H1 (cell line): ENCODE measurements at regions not wholly inside any gene's neighbourhood (a gene's known extent, or its start where the extent isn't known, plus 50 kb on each side); places are given as distances from the start of the nearest gene placed in this dataset.

ENCODE experiments used
- CTCF ChIA-PET: fragments of 300-600 bp; sonication (Branson Sonifier 250); formaldehyde crosslinking; loops from one replicate; lab custom pipeline; 2021; ENCODE audit not compliant: partially characterized antibody; lab: Charles Lee
- POLR2A ChIA-PET: fragments of 300-600 bp; sonication (Branson Sonifier 250); formaldehyde crosslinking; loops from one replicate; lab custom pipeline; 2021; ENCODE audit warnings: inconsistent platforms; ENCODE audit not compliant: partially characterized antibody; lab: Charles Lee
- DNase-seq, 2 experiments: peaks; one replicate each; pipeline versions ENCODE4 v3.0.0 to v3.0.0-alpha.2; 2010 to 2022; ENCODE audit warnings: low spot score in 2 of 2, low read depth in 1 of 2, mixed read lengths in 1 of 2
- FAIRE-seq: peaks from 2 replicates; lab custom pipeline; 2011; peaks lifted over from hg19 to GRCh38; lab: Jason Lieb, UNC
- H2AFZ ChIP-seq: 2 replicates; pipeline ENCODE4 v1.8.1; 2012; ENCODE audit warnings: low read length, inconsistent platforms
- H2AK5ac ChIP-seq: 2 replicates; pipeline ENCODE4 v1.6.1; 2013; ENCODE audit warnings: low read depth, low read length
- H2BK120ac ChIP-seq: replicated peaks from 2 replicates; pipeline ENCODE3; 2013; ENCODE audit warnings: low read depth, low read length, inconsistent platforms
- H2BK12ac ChIP-seq: 2 replicates; pipeline ENCODE4 v1.6.1; 2013; ENCODE audit warnings: low read depth, low read length
- H2BK15ac ChIP-seq: 2 replicates; pipeline ENCODE4 v1.6.1; 2013; ENCODE audit warnings: low read length
- H2BK20ac ChIP-seq: 2 replicates; pipeline ENCODE4 v1.6.1; 2013; ENCODE audit warnings: low read length
- H2BK5ac ChIP-seq: 2 replicates; pipeline ENCODE4 v1.6.1; 2013; ENCODE audit warnings: low read depth, low read length
- H3K14ac ChIP-seq: 2 replicates; pipeline ENCODE4 v1.6.1; 2013; ENCODE audit warnings: inconsistent platforms; ENCODE audit not compliant: insufficient read length
- H3K18ac ChIP-seq: 2 replicates; pipeline ENCODE4 v1.6.1; 2013; ENCODE audit warnings: low read length; ENCODE audit errors: extremely low read depth
- H3K23ac ChIP-seq: 2 replicates; pipeline ENCODE4 v1.6.1; 2013; ENCODE audit warnings: inconsistent platforms; ENCODE audit not compliant: insufficient read length
- H3K23me2 ChIP-seq: 2 replicates; pipeline ENCODE4 v1.6.1; 2013; ENCODE audit warnings: low read depth, low read length
- H3K27ac ChIP-seq: 2 replicates; pipeline ENCODE4 v1.6.1; 2011; ENCODE audit warnings: low read depth, low read length, inconsistent platforms
- H3K27me3 ChIP-seq, 4 experiments: replicated peaks in 1 of 4; 1 replicate in 1 of 4; 2 replicates in 3 of 4; pipeline versions ENCODE4 v1.6.1 to v1.8.1; 2011 to 2013; ENCODE audit warnings: low read length in 3 of 4, mild to moderate bottlenecking in 3 of 4, inconsistent platforms in 2 of 4, mixed read lengths in 2 of 4, moderate library complexity in 1 of 4; ENCODE audit not compliant: control insufficient read depth in 3 of 4, insufficient read depth in 3 of 4; ENCODE audit errors: extremely low read depth in 1 of 4
- H3K36me3 ChIP-seq, 4 experiments: 2 replicates each; pipeline versions ENCODE4 v1.6.1 to v1.8.1; 2011 to 2013; ENCODE audit warnings: mild to moderate bottlenecking in 4 of 4, low read length in 3 of 4, moderate library complexity in 2 of 4, control low read depth in 1 of 4, inconsistent platforms in 1 of 4; ENCODE audit not compliant: insufficient read depth in 4 of 4, control insufficient read depth in 2 of 4
- H3K4ac ChIP-seq: replicated peaks from 2 replicates; pipeline ENCODE3; 2013; ENCODE audit warnings: low read length, low read depth, mixed read lengths, inconsistent platforms; ENCODE audit not compliant: insufficient read length
- H3K4me1 ChIP-seq, 4 experiments: replicated peaks in 1 of 4; 1 replicate in 1 of 4; 2 replicates in 3 of 4; pipeline versions ENCODE4 v1.6.1 to v1.8.1; 2011 to 2013; ENCODE audit warnings: low read length in 3 of 4, inconsistent platforms in 2 of 4, mixed read lengths in 1 of 4; ENCODE audit not compliant: insufficient read depth in 4 of 4, control insufficient read depth in 3 of 4
- H3K4me2 ChIP-seq, 2 experiments: 2 replicates each; pipeline versions ENCODE4 v1.6.1 to v1.8.1; 2011 to 2013; ENCODE audit warnings: low read depth in 2 of 2, low read length in 2 of 2, control low read depth in 1 of 2, inconsistent platforms in 1 of 2, mild to moderate bottlenecking in 1 of 2; ENCODE audit not compliant: insufficient read depth in 1 of 2
- H3K4me3 ChIP-seq, 4 experiments: fragments of 200-600, 300-600 bp in 1 of 4; sonication (generic), shearing (Covaris generic), sonication (Bioruptor Twin) in 1 of 4; 2 replicates each; pipeline versions ENCODE4 v1.5.1 to v1.8.1; 2011 to 2016; ENCODE audit warnings: low read length in 4 of 4, low read depth in 3 of 4, control low read depth in 2 of 4, inconsistent platforms in 2 of 4, mild to moderate bottlenecking in 2 of 4, mixed read lengths in 1 of 4, moderate library complexity in 1 of 4; ENCODE audit not compliant: insufficient read depth in 2 of 4; ENCODE audit errors: extremely low read depth in 1 of 4
- H3K56ac ChIP-seq: replicated peaks from 2 replicates; pipeline ENCODE3; 2013; ENCODE audit warnings: low read depth, mild to moderate bottlenecking, mixed read lengths, low read length, inconsistent platforms; ENCODE audit not compliant: insufficient read length
- H3K79me1 ChIP-seq: 2 replicates; pipeline ENCODE4 v1.6.1; 2013; ENCODE audit warnings: low read depth, low read length, control low read depth
- H3K79me2 ChIP-seq, 2 experiments: 2 replicates each; pipeline versions ENCODE4 v1.6.1 to v1.8.1; 2012 to 2013; ENCODE audit warnings: low read length in 2 of 2, mild to moderate bottlenecking in 2 of 2, inconsistent platforms in 1 of 2; ENCODE audit not compliant: insufficient read depth in 2 of 2, control insufficient read depth in 1 of 2
- H3K9ac ChIP-seq, 4 experiments: replicated peaks in 1 of 4; 1 replicate in 1 of 4; 2 replicates in 3 of 4; pipeline versions ENCODE4 v1.6.1 to v1.8.1; 2011 to 2013; ENCODE audit warnings: low read depth in 3 of 4, low read length in 3 of 4, control low read depth in 2 of 4, mild to moderate bottlenecking in 2 of 4, moderate library complexity in 2 of 4, inconsistent platforms in 1 of 4; ENCODE audit errors: extremely low read depth in 1 of 4
- H3K9me3 ChIP-seq, 2 experiments: 2 replicates each; pipeline versions ENCODE4 v1.6.1 to v1.8.1; 2012 to 2013; ENCODE audit warnings: mild to moderate bottlenecking in 2 of 2, moderate library complexity in 2 of 2, control low read depth in 1 of 2, inconsistent platforms in 1 of 2, low read depth in 1 of 2, low read length in 1 of 2, mixed read lengths in 1 of 2; ENCODE audit not compliant: insufficient read depth in 2 of 2
- H4K20me1 ChIP-seq, 2 experiments: replicated peaks in 1 of 2; 2 replicates each; pipeline versions ENCODE3 to v1.8.1; 2011 to 2013; ENCODE audit warnings: inconsistent platforms in 2 of 2, low read length in 2 of 2, mild to moderate bottlenecking in 1 of 2; ENCODE audit not compliant: insufficient read depth in 2 of 2, control insufficient read depth in 1 of 2
- H4K5ac ChIP-seq: 2 replicates; pipeline ENCODE4 v1.6.1; 2013; ENCODE audit warnings: low read length, low read depth, mixed read lengths, inconsistent platforms; ENCODE audit not compliant: insufficient read length
- H4K8ac ChIP-seq: 2 replicates; pipeline ENCODE4 v1.8.0; 2013; ENCODE audit warnings: mild to moderate bottlenecking, moderate library complexity, low read length, inconsistent platforms; ENCODE audit not compliant: insufficient read depth; ENCODE audit errors: extremely low read depth
- H4K91ac ChIP-seq: replicated peaks from 2 replicates; pipeline ENCODE3; 2013; ENCODE audit warnings: low read length, mixed read lengths, inconsistent platforms; ENCODE audit not compliant: insufficient read length
- CREB1 ChIP-seq: IDR thresholded peaks from 2 replicates; pipeline ENCODE4 v1.6.1; 2012; ENCODE audit warnings: inconsistent platforms
- CTBP2 ChIP-seq: IDR thresholded peaks from 2 replicates; pipeline ENCODE4 v1.7.0; 2011; ENCODE audit warnings: borderline replicate concordance, mild to moderate bottlenecking, moderate library complexity, mixed read lengths, low read length; ENCODE audit not compliant: insufficient read depth, insufficient read length
- EGR1 ChIP-seq: IDR thresholded peaks from 2 replicates; pipeline ENCODE4 v1.6.1; 2011; ENCODE audit warnings: low read depth, low read length, borderline replicate concordance
- EP300 ChIP-seq, 2 experiments: IDR thresholded peaks; 1 replicate in 1 of 2; 2 replicates in 1 of 2; pipeline ENCODE4 v1.6.1; 2011 to 2012; ENCODE audit warnings: low read depth in 2 of 2, low read length in 2 of 2, mild to moderate bottlenecking in 2 of 2, borderline replicate concordance in 1 of 2, inconsistent platforms in 1 of 2, moderate library complexity in 1 of 2
- HDAC6 ChIP-seq: IDR thresholded peaks from one replicate; pipeline ENCODE4 v1.7.1; 2012; ENCODE audit warnings: low read depth, mild to moderate bottlenecking, inconsistent platforms, low read length, moderate library complexity
- JUND ChIP-seq: IDR thresholded peaks from 2 replicates; pipeline ENCODE4 v1.6.1; 2011; ENCODE audit warnings: mild to moderate bottlenecking, improper control_type of control experiment, low read length
- KDM1A ChIP-seq: fragments of 200-600, 300-600 bp; sonication (generic); IDR thresholded peaks from 2 replicates; pipeline ENCODE4 v1.7.1; 2016; ENCODE audit warnings: mild to moderate bottlenecking, low read length, borderline replicate concordance
- MAX ChIP-seq: IDR thresholded peaks from 2 replicates; pipeline ENCODE4 v1.6.1; 2012; ENCODE audit warnings: inconsistent platforms
- SAP30 ChIP-seq: fragments of 300-600 bp; sonication (generic); IDR thresholded peaks from 2 replicates; pipeline ENCODE4 v1.7.1; 2012; ENCODE audit warnings: low read length, moderate library complexity, mild to moderate bottlenecking, inconsistent platforms; ENCODE audit not compliant: insufficient read depth, insufficient replicate concordance
- SRF ChIP-seq: IDR thresholded peaks from 2 replicates; pipeline ENCODE4 v1.6.1; 2011; ENCODE audit warnings: mild to moderate bottlenecking, low read depth, low read length, moderate library complexity
- SUZ12 ChIP-seq: fragments of 200-600 bp; sonication (generic); IDR thresholded peaks from 2 replicates; pipeline ENCODE4 v1.6.1; 2012; ENCODE audit warnings: mild to moderate bottlenecking, inconsistent platforms, low read length, moderate library complexity, mixed read lengths
- TAF7 ChIP-seq: optimal IDR thresholded peaks from 2 replicates; pipeline ENCODE3; 2011; ENCODE audit warnings: low read depth, mild to moderate bottlenecking, inconsistent platforms, low read length, moderate library complexity, borderline replicate concordance
- TEAD4 ChIP-seq: IDR thresholded peaks from 2 replicates; pipeline ENCODE4 v1.6.1; 2012; ENCODE audit warnings: low read depth, low read length, inconsistent platforms, mixed read lengths
- ZNF274 ChIP-seq: IDR thresholded peaks from 2 replicates; pipeline ENCODE4 v1.7.0; 2012; ENCODE audit warnings: low read length, borderline replicate concordance; ENCODE audit errors: extremely low read depth
- WGBS, 2 experiments: shearing (Covaris generic) in 1 of 2; methylation state at CpG; one replicate each; pipeline versions ENCODE4 v1.1.6 to v1.1.7; 2013 to 2015; ENCODE audit warnings: low lambda C conversion rate in 2 of 2, mixed read lengths in 2 of 2, inconsistent platforms in 1 of 2, low coverage in 1 of 2, missing lambda C conversion rate in 1 of 2; ENCODE audit not compliant: insufficient replicate concordance in 2 of 2, insufficient coverage in 1 of 2, insufficient read length in 1 of 2; ENCODE audit errors: extremely low coverage in 1 of 2, missing lambda C conversion rate in 1 of 2; 5-methylcytosine and 5-hydroxymethylcytosine counted together

- DNase-seq, result no peak
- H3K56ac ChIP-seq, result no peak overlapping the region
- H3K9ac ChIP-seq, result no peak overlapping the region
- H3K79me2 ChIP-seq, result no peaks in the 10 kb centered on the region
- no peaks in the 10 kb centered on the region for H3K79me1 ChIP-seq
- H3K14ac ChIP-seq, result no peak overlapping the region
- no peak overlapping the region for H3K4me3 ChIP-seq
- H4K5ac ChIP-seq, result no peak overlapping the region
- no peak overlapping the region for H2BK120ac ChIP-seq
- peaks cover 0 to 9% of the 10 kb centered on the region in 2 experiments; a peak in 2 of 4 replicates for H3K9me3 ChIP-seq
- H3K4ac ChIP-seq, result no peak overlapping the region
- H3K27me3 ChIP-seq, result no peaks in the 10 kb centered on the region
- CTCF ChIA-PET, result interaction anchor here (0.7 kb wide), 1 partner anchor 139 kb away, joined by 3 read pairs; no protein-coding TSS in a partner anchor
- no peak overlapping the region for H3K27ac ChIP-seq
- H4K8ac ChIP-seq, result no peak overlapping the region
- no peak overlapping the region for H2AK5ac ChIP-seq
- no peak overlapping the region for H3K18ac ChIP-seq
- WGBS, 2 experiments, result 90% methylated on average over 2 of the region's 2 CpGs; no CpG with 5 or more reads in 1 of the 2 experiments
- no peak overlapping the region for H3K23ac ChIP-seq
- no peaks in the 10 kb centered on the region for H3K36me3 ChIP-seq
- no peak overlapping the region for H2BK12ac ChIP-seq
- no peaks in the 10 kb centered on the region for H4K20me1 ChIP-seq
- no peak overlapping the region for H4K91ac ChIP-seq
- H2BK20ac ChIP-seq, result no peak overlapping the region
- no peak overlapping the region for H2AFZ ChIP-seq
- no peak for TF ChIP-seq CREB1
- TF ChIP-seq SRF, result no peak
- TF ChIP-seq EP300 (IDR thresholded peaks at IDR 0.05; ENCODE audit: borderline replicate concordance in 1 of 2, low read depth in 2 of 2, low read length in 2 of 2), result no peak
- no peak for TF ChIP-seq KDM1A
- no peak for TF ChIP-seq MAX
- TF ChIP-seq HDAC6, result no peak
- TF ChIP-seq JUND, result no peak
- TF ChIP-seq SAP30, result no peak
- TF ChIP-seq ZNF274, result no peak
- TF ChIP-seq TEAD4, result no peak
- TF ChIP-seq SUZ12, result no peak
- TF ChIP-seq CTBP2, result no peak
- no peak for TF ChIP-seq EGR1
- TF ChIP-seq TAF7, result no peak
- FAIRE-seq, result no peak
- POLR2A ChIA-PET, result no interaction called here
- H2BK15ac ChIP-seq, result no peak overlapping the region
- H2BK5ac ChIP-seq, result no peak overlapping the region
- H3K23me2 ChIP-seq, result no peaks in the 10 kb centered on the region
- H3K4me1 ChIP-seq, result no peaks in the 10 kb centered on the region
- no peak overlapping the region for H3K4me2 ChIP-seq
Measured at GRCh38 chr16:60717808-60718207, 1318.4 kb downstream of the CDH8 start.
